HG03103 (cell line): ENCODE measurements at regions not wholly inside any gene's neighbourhood (a gene's known extent, or its start where the extent isn't known, plus 50 kb on each side); places are given as distances from the start of the nearest gene placed in this dataset.
"Not testable (repeated sequence)": the region's sequence is repeated elsewhere in the genome, so short reads cannot be mapped to it uniquely, and the experiment has no call there.

ENCODE experiments used
- ATAC-seq: cut with Tn5 transposase; IDR thresholded peaks from one replicate; pipeline ENCODE4 v1.9.1; 2021; ENCODE audit warnings: low read depth; ENCODE audit not compliant: unreplicated experiment

GRCh38 chr5:154562244-154562880 is 84.3 kb upstream of the HAND1 start:
- ATAC-seq = no peak

- no peak for ATAC-seq
Observed at GRCh38 chr5:154559398-154560276, 81.6 kb upstream of the HAND1 start.

GRCh38 chr5:154557548-154557947 is 79.5 kb upstream of the HAND1 start:
- no peak for ATAC-seq

- no peak for ATAC-seq
Observed at GRCh38 chr5:154547551-154547950, 69.5 kb upstream of the HAND1 start.

- no peak for ATAC-seq
Observed at GRCh38 chr5:154546719-154547118, 68.7 kb upstream of the HAND1 start.

- no peak for ATAC-seq
Observed at GRCh38 chr5:154544646-154545045, 66.6 kb upstream of the HAND1 start.

GRCh38 chr5:154543380-154543779 is 65.4 kb upstream of the HAND1 start:
- ATAC-seq = no peak

GRCh38 chr5:154542581-154542980 is 64.6 kb upstream of the HAND1 start:
- ATAC-seq = no peak

GRCh38 chr5:154542000-154542399 is 64.0 kb upstream of the HAND1 start:
- ATAC-seq = no peak

GRCh38 chr5:154541553-154541952 is 63.5 kb upstream of the HAND1 start:
- ATAC-seq = no peak

- ATAC-seq = no peak
Observed at GRCh38 chr5:154540600-154540999, 62.6 kb upstream of the HAND1 start.

- ATAC-seq = no peak
Observed at GRCh38 chr5:154538492-154538891, 60.5 kb upstream of the HAND1 start.

- not testable (repeated sequence) for ATAC-seq
Observed at GRCh38 chr5:154536439-154536838, 58.4 kb upstream of the HAND1 start.

- ATAC-seq = no peak
Observed at GRCh38 chr5:154535535-154535934, 57.5 kb upstream of the HAND1 start.

GRCh38 chr5:154534457-154535050 is 56.5 kb upstream of the HAND1 start:
- ATAC-seq = no peak

GRCh38 chr5:154529282-154529681 is 51.3 kb upstream of the HAND1 start:
- no peak for ATAC-seq

- ATAC-seq = no peak
Observed at GRCh38 chr5:154528005-154528594, 50.1 kb upstream of the HAND1 start.
